HepG2 (cell line): ENCODE measurements at regions not wholly inside any gene's neighbourhood (a gene's known extent, or its start where the extent isn't known, plus 50 kb on each side); places are given as distances from the start of the nearest gene placed in this dataset.
A peak's percentile ranks its signal among the peaks of the same experiment; 100 is the strongest.

ENCODE experiments used
- ATAC-seq: fragments of 200-7000 bp; cut with Tn5 transposase; 3 replicates; pipeline ENCODE4 v1.9.1; 2020; ENCODE audit warnings: mild to moderate bottlenecking, moderate library complexity
- BruUV-seq: library from RNA; stranded (reverse); fragments of 400-500 nt; replicated peaks from 2 replicates; lab custom pipeline; 2021; lab: Mats Ljungman, UMichigan
- CTCF ChIA-PET: fragments of 300-600 bp; formaldehyde crosslinking; extraction: SDS; loops from one replicate; lab custom pipeline; 2021; ENCODE audit warnings: low total read pairs, inconsistent platforms, low intra/inter-chr PET ratio; lab: Yijun Ruan, JAX
- POLR2A ChIA-PET: fragments of 350-600 bp; sonication (Branson Sonifier 250); formaldehyde crosslinking; loops from one replicate; lab custom pipeline; 2020; ENCODE audit warnings: antibody characterized with exemption, inconsistent platforms; lab: Yijun Ruan, JAX
- DNase-seq: peaks from one replicate; pipeline ENCODE4 v3.0.0-alpha.2; 2015; ENCODE audit warnings: low spot score
- FAIRE-seq: peaks from 3 replicates; lab custom pipeline; 2011; peaks lifted over from hg19 to GRCh38; lab: Jason Lieb, UNC
- H2AFZ ChIP-seq: one replicate; pipeline ENCODE4 v1.6.1; 2011; ENCODE audit warnings: low read length, inconsistent platforms
- H3K27ac ChIP-seq: fragments of 300-600 bp; 3 replicates; pipeline ENCODE4 v1.8.0; 2011; ENCODE audit warnings: mixed run types, mild to moderate bottlenecking, mixed read lengths, low read length, inconsistent platforms; ENCODE audit not compliant: insufficient read depth; ENCODE audit errors: extremely low read length
- H3K27me3 ChIP-seq, 2 experiments: fragments of 200-600 bp in 1 of 2; 2 replicates in 1 of 2; 3 replicates in 1 of 2; pipeline versions ENCODE4 v1.6.0 to v1.8.0; 2011; ENCODE audit warnings: low read length in 2 of 2, mild to moderate bottlenecking in 2 of 2, moderate library complexity in 2 of 2, inconsistent platforms in 1 of 2; ENCODE audit not compliant: insufficient read depth in 2 of 2, control insufficient read depth in 1 of 2
- H3K36me3 ChIP-seq, 2 experiments: fragments of 200-600 bp in 1 of 2; replicated peaks in 1 of 2; 2 replicates in 1 of 2; 3 replicates in 1 of 2; pipeline versions ENCODE4 v1.5.1 to v1.8.0; 2011; ENCODE audit warnings: low read length in 2 of 2, inconsistent platforms in 1 of 2; ENCODE audit not compliant: insufficient read depth in 2 of 2, control insufficient read depth in 1 of 2
- H3K4me1 ChIP-seq: 2 replicates; pipeline ENCODE4 v1.5.1; 2012; ENCODE audit warnings: low read length, inconsistent platforms; ENCODE audit not compliant: insufficient read depth
- H3K4me2 ChIP-seq: 2 replicates; pipeline ENCODE4 v1.6.0; 2011; ENCODE audit warnings: low read depth, low read length, inconsistent platforms
- H3K4me3 ChIP-seq, 3 experiments: fragments of 200-600 bp in 1 of 3; sonication (generic), shearing (Covaris generic) in 1 of 3; replicated peaks in 1 of 3; 2 replicates each; pipeline ENCODE4 v1.5.1; 2011 to 2016; ENCODE audit warnings: low read length in 3 of 3, inconsistent platforms in 2 of 3, low read depth in 2 of 3, mild to moderate bottlenecking in 2 of 3, control low read depth in 1 of 3, mixed read lengths in 1 of 3; ENCODE audit not compliant: insufficient read depth in 1 of 3
- H3K79me2 ChIP-seq: one replicate; pipeline ENCODE4 v1.6.1; 2011; ENCODE audit warnings: low read length, inconsistent platforms; ENCODE audit not compliant: insufficient read depth
- H3K9ac ChIP-seq: 2 replicates; pipeline ENCODE4 v1.6.0; 2011; ENCODE audit warnings: mild to moderate bottlenecking, low read depth, low read length, inconsistent platforms; ENCODE audit not compliant: insufficient read depth
- H3K9me3 ChIP-seq: 2 replicates; pipeline ENCODE4 v1.5.1; 2012; ENCODE audit warnings: mild to moderate bottlenecking, low read length
- H4K20me1 ChIP-seq: 2 replicates; pipeline ENCODE4 v1.6.0; 2011; ENCODE audit warnings: inconsistent platforms, mild to moderate bottlenecking, low read length, moderate library complexity; ENCODE audit not compliant: insufficient read depth
- AGO2 ChIP-seq: fragments of 200-400 bp; formaldehyde crosslinking; optimal IDR thresholded peaks from 2 replicates; pipeline ENCODE3; 2017; ENCODE audit warnings: mild to moderate bottlenecking, low read depth, low read length, moderate library complexity
- ATM ChIP-seq: fragments of 450-650 bp; IDR thresholded peaks from 2 replicates; pipeline ENCODE4 v1.7.1; 2017; ENCODE audit warnings: mild to moderate bottlenecking, borderline replicate concordance
- CHCHD3 ChIP-seq: sonication (generic); formaldehyde crosslinking; IDR thresholded peaks from 2 replicates; pipeline ENCODE4 v1.8.0; 2022; ENCODE audit warnings: mild to moderate bottlenecking, missing genetic modification reagents, moderate library complexity
- DMAP1 ChIP-seq: IDR thresholded peaks from 2 replicates; pipeline ENCODE4 v1.6.1; 2016
- EHMT2 ChIP-seq: fragments of 200-600 bp; sonication (generic); IDR thresholded peaks from 2 replicates; pipeline ENCODE4 v1.7.0; 2017; ENCODE audit warnings: antibody characterized with exemption, low read depth, low read length, borderline replicate concordance
- FOSL2 ChIP-seq: sonication (generic); formaldehyde crosslinking; IDR thresholded peaks from 2 replicates; pipeline ENCODE4 v1.4.0; 2020; ENCODE audit warnings: missing genetic modification reagents
- MAFF ChIP-seq: IDR thresholded peaks from 2 replicates; pipeline ENCODE4 v1.6.1; 2011; ENCODE audit warnings: low read depth, low read length, improper control_type of control experiment
- MAFK ChIP-seq, 2 experiments: IDR thresholded peaks in 1 of 2; conservative IDR thresholded peaks in 1 of 2; 2 replicates each; pipeline ENCODE4 v1.6.1; 2011; ENCODE audit warnings: improper control_type of control experiment in 2 of 2, low read length in 2 of 2
- MLLT10 ChIP-seq: sonication (generic); formaldehyde crosslinking; IDR thresholded peaks from 2 replicates; pipeline ENCODE4 v1.4.0; 2020; ENCODE audit warnings: missing genetic modification reagents
- SCMH1 ChIP-seq: sonication (generic); formaldehyde crosslinking; IDR thresholded peaks from 2 replicates; pipeline ENCODE4 v1.9.0; 2021; ENCODE audit warnings: missing genetic modification reagents, mild to moderate bottlenecking, borderline replicate concordance
- SIN3B ChIP-seq: fragments of 150-350 bp; IDR thresholded peaks from 2 replicates; pipeline ENCODE4 v1.6.1; 2014; ENCODE audit warnings: low read length
- SNRNP70 ChIP-seq: fragments of 200-400 bp; formaldehyde crosslinking; IDR thresholded peaks from 2 replicates; pipeline ENCODE4 v1.6.1; 2017; ENCODE audit warnings: mild to moderate bottlenecking, low read depth, low read length, moderate library complexity
- THAP7 ChIP-seq: sonication (generic); formaldehyde crosslinking; IDR thresholded peaks from 2 replicates; pipeline ENCODE4 v1.8.1; 2023; ENCODE audit warnings: mild to moderate bottlenecking, missing genetic modification reagents
- ZBTB7A ChIP-seq: sonication (generic); formaldehyde crosslinking; IDR thresholded peaks from 2 replicates; pipeline ENCODE4 v1.8.0; 2022; ENCODE audit warnings: mild to moderate bottlenecking, missing genetic modification reagents
- ZFY ChIP-seq: sonication (generic); formaldehyde crosslinking; IDR thresholded peaks from 2 replicates; pipeline ENCODE4 v1.4.0; 2020; ENCODE audit warnings: missing genetic modification reagents
- ZNF12 ChIP-seq: sonication (generic); formaldehyde crosslinking; IDR thresholded peaks from 2 replicates; pipeline ENCODE4 v1.5.0; 2020; ENCODE audit warnings: missing genetic modification reagents
- ZNF292 ChIP-seq: sonication (generic); formaldehyde crosslinking; IDR thresholded peaks from 2 replicates; pipeline ENCODE4 v1.8.1; 2022; ENCODE audit warnings: mild to moderate bottlenecking, low read depth, missing genetic modification reagents, borderline replicate concordance
- ZNF33A ChIP-seq: sonication (generic); formaldehyde crosslinking; IDR thresholded peaks from 2 replicates; pipeline ENCODE4 v1.5.1; 2020; ENCODE audit warnings: missing genetic modification reagents, mild to moderate bottlenecking, moderate library complexity, borderline replicate concordance
- ZNF556 ChIP-seq: sonication (generic); formaldehyde crosslinking; IDR thresholded peaks from 2 replicates; pipeline ENCODE4 v1.4.0; 2020; ENCODE audit warnings: mild to moderate bottlenecking, missing genetic modification reagents, borderline replicate concordance
- ZNF674 ChIP-seq: sonication (generic); formaldehyde crosslinking; IDR thresholded peaks from 2 replicates; pipeline ENCODE4 v1.5.0; 2020; ENCODE audit warnings: low read depth, mild to moderate bottlenecking, missing genetic modification reagents
- ZNF770 ChIP-seq: sonication (generic); formaldehyde crosslinking; IDR thresholded peaks from 2 replicates; pipeline ENCODE4 v1.5.0; 2020; ENCODE audit warnings: mild to moderate bottlenecking, missing genetic modification reagents
- WGBS: methylation state at CpG from one replicate; pipeline ENCODE4 v1.1.6; 2017; ENCODE audit warnings: low lambda C conversion rate; 5-methylcytosine and 5-hydroxymethylcytosine counted together
- in situ Hi-C: cut with HindIII; loops from 2 replicates; pipeline ENCODE4 v1.10.0; 2017; ENCODE audit warnings: low pct_unique_long_range_greater_than_20kb; ENCODE audit not compliant: extremely low pct_ligation_motif_present
- intact Hi-C: fragments of 100-400 bp; cut with micrococcal nuclease; formaldehyde crosslinking; loops from one replicate; pipeline ENCODE4 v1.10.0; 2022; ENCODE audit not compliant: unreplicated experiment

GRCh38 chr3:24780991-24781390 lies 286.3 kb upstream of the THRB start:
- Histone ChIP-seq H3K4me3 (no peak overlapping the region), H3K4me1 (no peaks in the 10 kb centered on the region), H3K9me3 (peaks cover 16% of the 10 kb centered on the region), H3K27ac (no peak overlapping the region), H2AFZ (no peak overlapping the region), H3K36me3 (no peaks in the 10 kb centered on the region), H3K9ac (no peak overlapping the region), H3K27me3 (no peaks in the 10 kb centered on the region), H3K79me2 (no peaks in the 10 kb centered on the region), H4K20me1 (no peaks in the 10 kb centered on the region), H3K4me2 (no peak overlapping the region)
- intact Hi-C loops (no loop called here), in situ Hi-C loops (no loop called here)
- DNase-seq (no peak), FAIRE-seq (no peak), ATAC-seq (no peak)
- WGBS: 0% methylated on average over 2 of the region's 2 CpGs
- TF ChIP-seq ZNF292 (CRISPR knock-in tag): no peak
- no peak for TF ChIP-seq ZNF674
- TF ChIP-seq AGO2: no peak
- no peak for TF ChIP-seq SCMH1 (CRISPR knock-in tag)
- TF ChIP-seq MAFK (conservative IDR thresholded peaks at IDR 0.05 in 1 of 2, IDR thresholded peaks at IDR 0.05 in 1 of 2; ENCODE audit: low read length in 2 of 2): peak; percentile 77 to 88
- TF ChIP-seq CHCHD3: no peak
- TF ChIP-seq ATM: no peak
- TF ChIP-seq MAFF: peak; percentile 79
- ChIA-PET CTCF (no interaction called here), POLR2A (no interaction called here)
- BruUV-seq: no TSS peak

- Histone ChIP-seq H3K27ac (no peak overlapping the region), H3K27me3 (no peaks in the 10 kb centered on the region), H3K4me2 (no peak overlapping the region), H3K4me3 (no peak overlapping the region), H3K79me2 (no peaks in the 10 kb centered on the region), H3K9ac (no peak overlapping the region), H3K9me3 (peaks cover 16% of the 10 kb centered on the region), H2AFZ (no peak overlapping the region), H3K36me3 (no peaks in the 10 kb centered on the region), H4K20me1 (no peaks in the 10 kb centered on the region), H3K4me1 (no peaks in the 10 kb centered on the region)
- FAIRE-seq: no peak
- in situ Hi-C loops: no loop called here
- POLR2A ChIA-PET: no interaction called here
- ATAC-seq: no peak
- intact Hi-C loops: no loop called here
- WGBS: 4% methylated on average over 3 of the region's 3 CpGs
- DNase-seq: no peak
- CTCF ChIA-PET: no interaction called here
- no TSS peak for BruUV-seq
- TF ChIP-seq ZNF12 (CRISPR knock-in tag) (no peak), ZNF556 (CRISPR knock-in tag) (no peak), ZNF770 (CRISPR knock-in tag) (no peak), DMAP1 (CRISPR knock-in tag) (no peak), ZFY (no peak), MLLT10 (CRISPR knock-in tag) (no peak), ZNF33A (CRISPR knock-in tag) (no peak), FOSL2 (no peak), EHMT2 (no peak), ZBTB7A (CRISPR knock-in tag) (no peak), SNRNP70 (no peak), THAP7 (CRISPR knock-in tag) (no peak), SIN3B (no peak)
Observed at GRCh38 chr3:24781454-24781853, 286.8 kb upstream of the THRB start.
